K562 (cell line): ENCODE measurements at regions not wholly inside any gene's neighbourhood (a gene's known extent, or its start where the extent isn't known, plus 50 kb on each side); places are given as distances from the start of the nearest gene placed in this dataset.

Experiments used
- ATAC-seq: fragments of 200-7000 bp; cut with Tn5 transposase; 3 replicates; pipeline ENCODE4 v1.9.1; 2020; ENCODE audit warnings: moderate library complexity
- BruUV-seq: library from RNA; stranded (reverse); fragments of 400-500 nt; replicated peaks from 2 replicates; lab custom pipeline; 2021; lab: Mats Ljungman, UMichigan
- CTCF ChIA-PET: fragments of 300-600 bp; formaldehyde crosslinking; extraction: SDS; loops from one replicate; lab custom pipeline; 2021; ENCODE audit warnings: low intra/inter-chr PET ratio; lab: Yijun Ruan, JAX
- POLR2A ChIA-PET: fragments of 300-600, 350-650 bp; sonication (Branson Sonifier 250); formaldehyde crosslinking; extraction: SDS; loops from one replicate; lab custom pipeline; 2021; ENCODE audit warnings: antibody characterized with exemption, inconsistent platforms; lab: Yijun Ruan, JAX
- DNase-seq, 4 experiments: peaks; one replicate each; pipeline versions ENCODE4 v3.0.0 to v3.0.0-alpha.2; 2011 to 2018; ENCODE audit warnings: low spot score in 3 of 4, mixed read lengths in 3 of 4; ENCODE audit errors: extremely low read depth in 1 of 4
- FAIRE-seq: peaks from 2 replicates; lab custom pipeline; 2011; peaks lifted over from hg19 to GRCh38; lab: Jason Lieb, UNC
- H2AFZ ChIP-seq: 2 replicates; pipeline ENCODE4 v1.6.0; 2011; ENCODE audit warnings: low read depth, low read length, control low read depth, inconsistent platforms
- H3K27ac ChIP-seq: fragments of 200-600 bp; 3 replicates; pipeline ENCODE4 v1.8.0; 2011; ENCODE audit warnings: low read depth, mild to moderate bottlenecking, control low read depth, inconsistent platforms, low read length, moderate library complexity, mixed read lengths; ENCODE audit errors: extremely low read depth
- H3K27me3 ChIP-seq, 2 experiments: fragments of 300-600 bp in 1 of 2; 2 replicates in 1 of 2; 3 replicates in 1 of 2; pipeline versions ENCODE4 v1.6.0 to v1.8.0; 2011; ENCODE audit warnings: inconsistent platforms in 2 of 2, low read length in 2 of 2, mild to moderate bottlenecking in 1 of 2, mixed read lengths in 1 of 2, moderate library complexity in 1 of 2; ENCODE audit not compliant: control insufficient read depth in 2 of 2, insufficient read depth in 2 of 2
- H3K36me3 ChIP-seq: fragments of 300-600 bp; 3 replicates; pipeline ENCODE4 v1.8.0; 2011; ENCODE audit warnings: mild to moderate bottlenecking, low read length, inconsistent platforms; ENCODE audit not compliant: control insufficient read depth, insufficient read depth
- H3K4me1 ChIP-seq, 2 experiments: fragments of 200-600 bp in 1 of 2; replicated peaks in 1 of 2; 2 replicates in 1 of 2; 3 replicates in 1 of 2; pipeline versions ENCODE4 v1.5.1 to v1.8.0; 2011; ENCODE audit warnings: inconsistent platforms in 2 of 2, low read length in 2 of 2, mild to moderate bottlenecking in 1 of 2, mixed read lengths in 1 of 2, moderate library complexity in 1 of 2; ENCODE audit not compliant: control insufficient read depth in 2 of 2, insufficient read depth in 2 of 2
- H3K4me2 ChIP-seq: 2 replicates; pipeline ENCODE4 v1.6.1; 2011; ENCODE audit warnings: low read length, control low read depth, inconsistent platforms, mixed read lengths; ENCODE audit not compliant: insufficient read depth
- H3K4me3 ChIP-seq: fragments of 200-600 bp; sonication (generic), shearing (Covaris generic); 2 replicates; pipeline ENCODE4 v1.5.1; 2016; ENCODE audit warnings: control low read depth, inconsistent platforms
- H3K79me2 ChIP-seq: fragments of 200-600 bp; 3 replicates; pipeline ENCODE4 v1.8.0; 2011; ENCODE audit warnings: low read length, inconsistent platforms; ENCODE audit not compliant: control insufficient read depth, insufficient read depth
- H3K9ac ChIP-seq, 2 experiments: 2 replicates each; pipeline versions ENCODE4 v1.6.0 to v1.6.1; 2011; ENCODE audit warnings: low read depth in 2 of 2, low read length in 2 of 2, control low read depth in 1 of 2, inconsistent platforms in 1 of 2, mild to moderate bottlenecking in 1 of 2, mixed read lengths in 1 of 2; ENCODE audit not compliant: insufficient read depth in 1 of 2
- H3K9me1 ChIP-seq: one replicate; pipeline ENCODE4 v1.6.0; 2011; ENCODE audit warnings: inconsistent platforms, mild to moderate bottlenecking, low read length, moderate library complexity; ENCODE audit not compliant: control insufficient read depth, insufficient read depth
- H3K9me3 ChIP-seq: replicated peaks from 2 replicates; pipeline ENCODE4 v1.5.1; 2011; ENCODE audit warnings: low read depth, low read length, inconsistent platforms; ENCODE audit not compliant: control insufficient read depth, insufficient read depth
- H4K20me1 ChIP-seq: replicated peaks from 2 replicates; pipeline ENCODE4 v1.6.1; 2011; ENCODE audit warnings: low read length, inconsistent platforms, mixed read lengths; ENCODE audit not compliant: control insufficient read depth, insufficient read depth
- BRCA1 ChIP-seq, 2 experiments: fragments of 450-650 bp in 1 of 2; sonication (generic) in 1 of 2; formaldehyde crosslinking in 1 of 2; IDR thresholded peaks; 2 replicates each; pipeline versions ENCODE4 v1.5.0 to v1.6.1; 2017 to 2020; ENCODE audit warnings: mild to moderate bottlenecking in 1 of 2, missing genetic modification reagents in 1 of 2
- HIVEP1 ChIP-seq: fragments of 250-450 bp; sonication (Bioruptor Pico); IDR thresholded peaks from 2 replicates; pipeline ENCODE4 v1.4.0; 2020; ENCODE audit warnings: mild to moderate bottlenecking
- KLF13 ChIP-seq: fragments of 450-650 bp; IDR thresholded peaks from 2 replicates; pipeline ENCODE4 v1.6.1; 2016; ENCODE audit warnings: missing genetic modification characterization, low read depth, mild to moderate bottlenecking, missing compliant biosample characterization, moderate library complexity, borderline replicate concordance
- TFAM ChIP-seq: fragments of 250-450 bp; sonication (Bioruptor Pico); conservative IDR thresholded peaks from 2 replicates; pipeline ENCODE4 v1.5.0; 2021; ENCODE audit warnings: mild to moderate bottlenecking, moderate library complexity
- ZNF311 ChIP-seq: fragments of 250-450 bp; sonication (Bioruptor Pico); IDR thresholded peaks from 2 replicates; pipeline ENCODE4 v1.4.0; 2020; ENCODE audit warnings: mild to moderate bottlenecking, moderate library complexity
- ZNF696 ChIP-seq: fragments of 250-450 bp; sonication (Bioruptor Pico); conservative IDR thresholded peaks from 2 replicates; pipeline ENCODE4 v1.4.0; 2020; ENCODE audit warnings: mild to moderate bottlenecking, moderate library complexity
- WGBS: fragments of 100-300 bp; shearing (Covaris generic); methylation state at CpG from one replicate; pipeline ENCODE4 v1.1.6; 2016; ENCODE audit warnings: low coverage, mixed read lengths; ENCODE audit not compliant: insufficient coverage; ENCODE audit errors: missing lambda C conversion rate; 5-methylcytosine and 5-hydroxymethylcytosine counted together
- in situ Hi-C: fragments of 300-500 bp; cut with MboI; formaldehyde crosslinking; loops from 4 replicates; pipeline ENCODE4 v1.15.0; 2018; ENCODE audit warnings: inconsistent platforms, mixed read lengths
- intact Hi-C: fragments of 100-400 bp; cut with micrococcal nuclease; formaldehyde crosslinking; loops from 2 replicates; pipeline ENCODE4 v1.14.2; 2022

- no peaks in the 10 kb centered on the region for H3K9me1 ChIP-seq
These were observed 480.8 kb downstream of the BCL11A start for GRCh38 chr2:60072609-60073008.

GRCh38 chr2:60071490-60071831, 482.0 kb downstream of the BCL11A start:
- Histone ChIP-seq H3K4me1 (no peaks in the 10 kb centered on the region), H2AFZ (no peak overlapping the region), H3K4me2 (no peak overlapping the region), H3K9ac (no peak overlapping the region), H3K27ac (no peak overlapping the region), H3K27me3 (peaks cover 3 to 4% of the 10 kb centered on the region in 2 experiments; a peak in 2 of 5 replicates), H3K36me3 (no peaks in the 10 kb centered on the region), H3K9me1 (no peaks in the 10 kb centered on the region), H3K79me2 (no peaks in the 10 kb centered on the region), H3K9me3 (no peaks in the 10 kb centered on the region), H4K20me1 (no peaks in the 10 kb centered on the region), H3K4me3 (no peak overlapping the region)
- WGBS: 0% methylated on average over 4 of the region's 6 CpGs
- DNase-seq (no peak), FAIRE-seq (no peak), ATAC-seq (no peak)
- BruUV-seq: no TSS peak
- in situ Hi-C loops (no loop called here), intact Hi-C loops (no loop called here)
- TF ChIP-seq TFAM (no peak), KLF13 (tag) (no peak), ZNF696 (CRISPR knock-in tag) (no peak), HIVEP1 (CRISPR knock-in tag) (no peak), ZNF311 (CRISPR knock-in tag) (no peak)
- ChIA-PET CTCF (no interaction called here), POLR2A (no interaction called here)

More at GRCh38 chr2:60072609-60073008, 480.8 kb downstream of the BCL11A start:
- no peak for FAIRE-seq
- in situ Hi-C loops: no loop called here
- no peaks in the 10 kb centered on the region for H3K36me3 ChIP-seq
- TF ChIP-seq BRCA1 (IDR thresholded peaks at IDR 0.05): no peak
- TF ChIP-seq BRCA1 (CRISPR knock-in tag; IDR thresholded peaks at IDR 0.05): no peak
- no peak overlapping the region for H3K9ac ChIP-seq
- H4K20me1 ChIP-seq: no peaks in the 10 kb centered on the region
- intact Hi-C loops: no loop called here
- 0% methylated on average over 6 of the region's 6 CpGs for WGBS
- no TSS peak for BruUV-seq
- no peak overlapping the region for H3K27ac ChIP-seq
- ATAC-seq: no peak
- H3K4me1 ChIP-seq: no peaks in the 10 kb centered on the region
- no peak overlapping the region for H3K4me3 ChIP-seq
- H3K9me3 ChIP-seq: no peaks in the 10 kb centered on the region
- H2AFZ ChIP-seq: no peak overlapping the region
- ChIA-PET CTCF (no interaction called here), POLR2A (no interaction called here)
- H3K4me2 ChIP-seq: no peak overlapping the region
- H3K79me2 ChIP-seq: no peaks in the 10 kb centered on the region
- peaks cover 3 to 4% of the 10 kb centered on the region in 2 experiments; a peak in 3 of 5 replicates for H3K27me3 ChIP-seq
- DNase-seq: no peak
